Left ventricle myocardium inferior (tissue), 1 donor: ENCODE measurements at regions not wholly inside any gene's neighbourhood (a gene's known extent, or its start where the extent isn't known, plus 50 kb on each side); places are given as distances from the start of the nearest gene placed in this dataset.

ENCODE experiments used
- DNase-seq: peaks from one replicate; pipeline ENCODE4 v3.0.0-alpha.2; 2020
- H3K27ac ChIP-seq: fragments of 200-600 bp; replicated peaks from 2 replicates; pipeline ENCODE4 v1.8.0; 2021
- H3K27me3 ChIP-seq: fragments of 200-600 bp; 2 replicates; pipeline ENCODE4 v1.8.0; 2021; ENCODE audit warnings: low read depth
- H3K36me3 ChIP-seq: fragments of 200-600 bp; 2 replicates; pipeline ENCODE4 v1.8.0; 2021
- H3K4me1 ChIP-seq: fragments of 200-600 bp; 2 replicates; pipeline ENCODE4 v1.8.0; 2021
- H3K4me3 ChIP-seq: fragments of 200-600 bp; 2 replicates; pipeline ENCODE4 v1.8.0; 2021; ENCODE audit warnings: mild to moderate bottlenecking, moderate library complexity
- H3K9me3 ChIP-seq: fragments of 200-600 bp; replicated peaks from 2 replicates; pipeline ENCODE4 v1.8.0; 2021
- CTCF ChIP-seq: fragments of 200-600 bp; IDR thresholded peaks from 2 replicates; pipeline ENCODE4 v1.8.0; 2021; ENCODE audit warnings: antibody characterized with exemption, mild to moderate bottlenecking, borderline replicate concordance
- intact Hi-C: fragments of 100-400 bp; cut with micrococcal nuclease; formaldehyde crosslinking; loops from one replicate; pipeline ENCODE4 v1.11.0; 2022
- donor health status: DM: no; HTN: yes; CAD: no; lungs with severe emphysema.

- Histone ChIP-seq H3K36me3 (no peaks in the 10 kb centered on the region), H3K9me3 (no peaks in the 10 kb centered on the region), H3K27me3 (peaks cover 6% of the 10 kb centered on the region), H3K4me1 (peaks cover 13% of the 10 kb centered on the region), H3K4me3 (no peak overlapping the region), H3K27ac (no peak overlapping the region)
- DNase-seq, result no peak
- intact Hi-C loops, result no loop called here
- no peak for TF ChIP-seq CTCF
Measured at GRCh38 chr11:110762590-110762989, 50.4 kb upstream of the ARHGAP20 start.
